HepG2 (cell line): ENCODE measurements at regions not wholly inside any gene's neighbourhood (a gene's known extent, or its start where the extent isn't known, plus 50 kb on each side); places are given as distances from the start of the nearest gene placed in this dataset.

Experiments used
- ATAC-seq: fragments of 200-7000 bp; cut with Tn5 transposase; 3 replicates; pipeline ENCODE4 v1.9.1; 2020; ENCODE audit warnings: mild to moderate bottlenecking, moderate library complexity
- BruUV-seq: library from RNA; stranded (reverse); fragments of 400-500 nt; replicated peaks from 2 replicates; lab custom pipeline; 2021; lab: Mats Ljungman, UMichigan
- CTCF ChIA-PET: fragments of 300-600 bp; formaldehyde crosslinking; extraction: SDS; loops from one replicate; lab custom pipeline; 2021; ENCODE audit warnings: low total read pairs, inconsistent platforms, low intra/inter-chr PET ratio; lab: Yijun Ruan, JAX
- POLR2A ChIA-PET: fragments of 350-600 bp; sonication (Branson Sonifier 250); formaldehyde crosslinking; loops from one replicate; lab custom pipeline; 2020; ENCODE audit warnings: antibody characterized with exemption, inconsistent platforms; lab: Yijun Ruan, JAX
- DNase-seq: peaks from one replicate; pipeline ENCODE4 v3.0.0-alpha.2; 2015; ENCODE audit warnings: low spot score
- FAIRE-seq: peaks from 3 replicates; lab custom pipeline; 2011; peaks lifted over from hg19 to GRCh38; lab: Jason Lieb, UNC
- H2AFZ ChIP-seq: one replicate; pipeline ENCODE4 v1.6.1; 2011; ENCODE audit warnings: low read length, inconsistent platforms
- H3K27ac ChIP-seq: fragments of 300-600 bp; 3 replicates; pipeline ENCODE4 v1.8.0; 2011; ENCODE audit warnings: mixed run types, mild to moderate bottlenecking, mixed read lengths, low read length, inconsistent platforms; ENCODE audit not compliant: insufficient read depth; ENCODE audit errors: extremely low read length
- H3K27me3 ChIP-seq, 2 experiments: fragments of 200-600 bp in 1 of 2; 2 replicates in 1 of 2; 3 replicates in 1 of 2; pipeline versions ENCODE4 v1.6.0 to v1.8.0; 2011; ENCODE audit warnings: low read length in 2 of 2, mild to moderate bottlenecking in 2 of 2, moderate library complexity in 2 of 2, inconsistent platforms in 1 of 2; ENCODE audit not compliant: insufficient read depth in 2 of 2, control insufficient read depth in 1 of 2
- H3K36me3 ChIP-seq, 2 experiments: fragments of 200-600 bp in 1 of 2; replicated peaks in 1 of 2; 2 replicates in 1 of 2; 3 replicates in 1 of 2; pipeline versions ENCODE4 v1.5.1 to v1.8.0; 2011; ENCODE audit warnings: low read length in 2 of 2, inconsistent platforms in 1 of 2; ENCODE audit not compliant: insufficient read depth in 2 of 2, control insufficient read depth in 1 of 2
- H3K4me1 ChIP-seq: 2 replicates; pipeline ENCODE4 v1.5.1; 2012; ENCODE audit warnings: low read length, inconsistent platforms; ENCODE audit not compliant: insufficient read depth
- H3K4me2 ChIP-seq: 2 replicates; pipeline ENCODE4 v1.6.0; 2011; ENCODE audit warnings: low read depth, low read length, inconsistent platforms
- H3K4me3 ChIP-seq, 3 experiments: fragments of 200-600 bp in 1 of 3; sonication (generic), shearing (Covaris generic) in 1 of 3; replicated peaks in 1 of 3; 2 replicates each; pipeline ENCODE4 v1.5.1; 2011 to 2016; ENCODE audit warnings: low read length in 3 of 3, inconsistent platforms in 2 of 3, low read depth in 2 of 3, mild to moderate bottlenecking in 2 of 3, control low read depth in 1 of 3, mixed read lengths in 1 of 3; ENCODE audit not compliant: insufficient read depth in 1 of 3
- H3K79me2 ChIP-seq: one replicate; pipeline ENCODE4 v1.6.1; 2011; ENCODE audit warnings: low read length, inconsistent platforms; ENCODE audit not compliant: insufficient read depth
- H3K9ac ChIP-seq: 2 replicates; pipeline ENCODE4 v1.6.0; 2011; ENCODE audit warnings: mild to moderate bottlenecking, low read depth, low read length, inconsistent platforms; ENCODE audit not compliant: insufficient read depth
- H3K9me3 ChIP-seq: 2 replicates; pipeline ENCODE4 v1.5.1; 2012; ENCODE audit warnings: mild to moderate bottlenecking, low read length
- H4K20me1 ChIP-seq: 2 replicates; pipeline ENCODE4 v1.6.0; 2011; ENCODE audit warnings: inconsistent platforms, mild to moderate bottlenecking, low read length, moderate library complexity; ENCODE audit not compliant: insufficient read depth
- CBX1 ChIP-seq: IDR thresholded peaks from one replicate; pipeline ENCODE4 v1.6.1; 2016; ENCODE audit warnings: antibody characterized with exemption, low read depth
- GMEB2 ChIP-seq: IDR thresholded peaks from 2 replicates; pipeline ENCODE4 v1.6.1; 2016; ENCODE audit warnings: missing biosample characterization, missing genetic modification reagents, low read depth
- MYC ChIP-seq: sonication (generic); formaldehyde crosslinking; IDR thresholded peaks from 2 replicates; pipeline ENCODE4 v1.9.0; 2021; ENCODE audit warnings: missing genetic modification reagents, borderline replicate concordance
- PPARG ChIP-seq: conservative IDR thresholded peaks from 2 replicates; pipeline ENCODE4 v1.6.1; 2016; ENCODE audit warnings: missing biosample characterization, missing genetic modification reagents
- RBFOX2 ChIP-seq: fragments of 200-400 bp; formaldehyde crosslinking; IDR thresholded peaks from 2 replicates; pipeline ENCODE4 v1.6.1; 2017; ENCODE audit warnings: low read depth, mild to moderate bottlenecking, low read length
- RBM39 ChIP-seq: fragments of 200-400 bp; formaldehyde crosslinking; IDR thresholded peaks from one replicate; pipeline ENCODE4 v1.6.1; 2018; ENCODE audit warnings: antibody characterized with exemption, mild to moderate bottlenecking, low read depth, low read length; ENCODE audit not compliant: poor library complexity, severe bottlenecking
- RFXANK ChIP-seq: IDR thresholded peaks from 2 replicates; pipeline ENCODE4 v1.6.1; 2016
- SRSF1 ChIP-seq: fragments of 200-400 bp; formaldehyde crosslinking; optimal IDR thresholded peaks from 2 replicates; pipeline ENCODE3; 2017; ENCODE audit warnings: mild to moderate bottlenecking, low read depth, low read length, moderate library complexity
- SSRP1 ChIP-seq: IDR thresholded peaks from 2 replicates; pipeline ENCODE4 v1.6.1; 2016; ENCODE audit warnings: control low read depth
- XBP1 ChIP-seq: sonication (generic); formaldehyde crosslinking; IDR thresholded peaks from 2 replicates; pipeline ENCODE4 v1.5.0; 2020; ENCODE audit warnings: missing genetic modification reagents
- XRCC5 ChIP-seq: fragments of 200-400 bp; formaldehyde crosslinking; optimal IDR thresholded peaks from 2 replicates; pipeline ENCODE3; 2017; ENCODE audit warnings: mild to moderate bottlenecking, low read length
- ZNF136 ChIP-seq: sonication (generic); formaldehyde crosslinking; IDR thresholded peaks from 2 replicates; pipeline ENCODE4 v1.8.1; 2022; ENCODE audit warnings: low read depth, mild to moderate bottlenecking, moderate library complexity, missing genetic modification reagents
- ZNF256 ChIP-seq: sonication (generic); formaldehyde crosslinking; conservative IDR thresholded peaks from 2 replicates; pipeline ENCODE4 v1.4.0; 2020; ENCODE audit warnings: missing genetic modification reagents
- ZNF512 ChIP-seq: sonication (generic); formaldehyde crosslinking; IDR thresholded peaks from 2 replicates; pipeline ENCODE4 v1.4.0; 2020; ENCODE audit warnings: mild to moderate bottlenecking, missing genetic modification reagents
- ZNF652 ChIP-seq: IDR thresholded peaks from 2 replicates; pipeline ENCODE4 v1.6.1; 2016; ENCODE audit warnings: low read depth, borderline replicate concordance
- WGBS: methylation state at CpG from one replicate; pipeline ENCODE4 v1.1.6; 2017; ENCODE audit warnings: low lambda C conversion rate; 5-methylcytosine and 5-hydroxymethylcytosine counted together
- in situ Hi-C: cut with HindIII; loops from 2 replicates; pipeline ENCODE4 v1.10.0; 2017; ENCODE audit warnings: low pct_unique_long_range_greater_than_20kb; ENCODE audit not compliant: extremely low pct_ligation_motif_present
- intact Hi-C: fragments of 100-400 bp; cut with micrococcal nuclease; formaldehyde crosslinking; loops from one replicate; pipeline ENCODE4 v1.10.0; 2022; ENCODE audit not compliant: unreplicated experiment

- Histone ChIP-seq H3K4me2 (no peak overlapping the region), H3K4me3 (no peak overlapping the region), H3K4me1 (no peaks in the 10 kb centered on the region), H3K9ac (no peak overlapping the region), H3K79me2 (no peaks in the 10 kb centered on the region), H3K27me3 (peaks cover 9 to 90% of the 10 kb centered on the region in 2 experiments; a peak in 4 of 5 replicates), H3K27ac (no peak overlapping the region), H4K20me1 (no peaks in the 10 kb centered on the region), H2AFZ (no peak overlapping the region), H3K36me3 (no peaks in the 10 kb centered on the region), H3K9me3 (no peaks in the 10 kb centered on the region)
- BruUV-seq, result no TSS peak
- no peak for TF ChIP-seq GMEB2 (CRISPR knock-in tag)
- TF ChIP-seq MYC (CRISPR knock-in tag), result no peak
- no peak for TF ChIP-seq RBM39
- TF ChIP-seq XBP1 (CRISPR knock-in tag), result no peak
- TF ChIP-seq ZNF136 (CRISPR knock-in tag), result no peak
- TF ChIP-seq CBX1, result no peak
- TF ChIP-seq ZNF256 (CRISPR knock-in tag), result no peak
- no peak for TF ChIP-seq ZNF652 (CRISPR knock-in tag)
- no peak for TF ChIP-seq RFXANK (CRISPR knock-in tag)
- no peak for TF ChIP-seq SRSF1
- TF ChIP-seq SSRP1 (CRISPR knock-in tag), result no peak
- no peak for TF ChIP-seq RBFOX2
- TF ChIP-seq XRCC5, result no peak
- no peak for TF ChIP-seq ZNF512 (CRISPR knock-in tag)
- TF ChIP-seq PPARG (CRISPR knock-in tag), result no peak
- FAIRE-seq (no peak), DNase-seq (no peak), ATAC-seq (no peak)
- POLR2A ChIA-PET, result no interaction called here
- in situ Hi-C loops, result no loop called here
- WGBS, result 29% methylated on average over 18 of the region's 18 CpGs
- intact Hi-C loops, result no loop called here
- CTCF ChIA-PET, result no interaction called here
Measured at GRCh38 chr2:2728635-2729034, 397.6 kb upstream of the MYT1L start.
